Pancreas (tissue), 10 donors: ENCODE measurements at regions not wholly inside any gene's neighbourhood (a gene's known extent, or its start where the extent isn't known, plus 50 kb on each side); places are given as distances from the start of the nearest gene placed in this dataset.
A peak's percentile ranks its signal among the peaks of the same experiment; 100 is the strongest.

Source experiments
- ATAC-seq, 4 donors: fragments of 200-7000 bp; cut with Tn5 transposase; one replicate each; pipeline versions ENCODE4 v1.8.0 to v1.9.1; 2020; ENCODE audit warnings: mild to moderate bottlenecking in 4 of 4, moderate library complexity in 4 of 4
- DNase-seq, 6 donors: peaks; one replicate each; pipeline ENCODE4 v3.0.0-alpha.2; 2020
- FAIRE-seq: peaks from 2 replicates; lab custom pipeline; 2012; peaks lifted over from hg19 to GRCh38; lab: Jason Lieb, UNC
- H3K27ac ChIP-seq, 4 donors: fragments of 200-600 bp; sonication (generic); 1 replicate in 3 of 4; 2 replicates in 1 of 4; pipeline versions ENCODE4 v1.5.0 to v1.8.0; 2020
- H3K27me3 ChIP-seq, 4 donors: fragments of 200-600 bp; one replicate each; pipeline ENCODE4 v1.8.0; 2021
- H3K36me3 ChIP-seq, 3 donors: fragments of 200-600 bp; sonication (generic) in 1 of 3; one replicate each; pipeline versions ENCODE4 v1.5.0 to v1.8.0; 2020 to 2021
- H3K4me1 ChIP-seq, 3 donors: fragments of 200-600 bp; one replicate each; pipeline ENCODE4 v1.8.0; 2021
- H3K4me3 ChIP-seq, 4 donors: fragments of 200-600 bp; sonication (generic) in 2 of 4; one replicate each; pipeline versions ENCODE4 v1.5.0 to v1.8.0; 2020 to 2021
- H3K9me3 ChIP-seq, 4 donors: fragments of 200-600 bp; one replicate each; pipeline ENCODE4 v1.8.0; 2021
- CTCF ChIP-seq, 4 donors: fragments of 200-600 bp; sonication (generic) in 3 of 4; IDR thresholded peaks; one replicate each; pipeline versions ENCODE4 v1.5.0 to v1.8.0; 2021; ENCODE audit warnings: antibody characterized with exemption in 4 of 4
- WGBS, 2 donors: extraction: QIAGEN DNeasy Blood & Tissue Kit; methylation state at CpG; one replicate each; pipeline ENCODE4 v1.1.7; 2013; 5-methylcytosine and 5-hydroxymethylcytosine counted together
- intact Hi-C, 3 donors: fragments of 100-400 bp; cut with DNase I; formaldehyde crosslinking; loops; one replicate each; pipeline versions ENCODE4 v1.11.1 to v1.14.2; 2022
- donor health status: healthy with polysubstance abuse.
- donor health status: DM: no; HTN: no; CAD: no; lungs with moderate emphysema.
- donor health status: DM: no; HTN: no; CAD: no.
- donor health status: control.
- donor health status: control.
- donor health status: Bipolar disorder and iron deficiency.
- donor health status: DM: yes; HTN: yes; CAD: no.
- donor health status: DM: no; HTN: no; CAD: no.
- donor health status: DM: no; HTN: no; CAD: no.
- donor health status: DM: yes; HTN: yes; CAD: no.

- FAIRE-seq (no peak), DNase-seq (no peak), ATAC-seq (no peak)
- Histone ChIP-seq H3K27me3 (no peaks in the 10 kb centered on the region), H3K36me3 (no peaks in the 10 kb centered on the region), H3K4me3 (no peak overlapping the region), H3K4me1 (no peaks in the 10 kb centered on the region), H3K27ac (no peak overlapping the region), H3K9me3 (no peaks in the 10 kb centered on the region)
- TF ChIP-seq CTCF (IDR thresholded peaks at IDR 0.05) = no peak
- intact Hi-C loops = no loop called here
- WGBS, 2 donors = 85 to 95% methylated on average over 1 of the region's 1 CpG
Observed at GRCh38 chr2:236685361-236685760, 115.7 kb downstream of the ACKR3 start.

GRCh38 chr2:236685979-236686520 lies 116.4 kb downstream of the ACKR3 start:
- no peak for DNase-seq
- no peak for FAIRE-seq
- TF ChIP-seq CTCF (IDR thresholded peaks at IDR 0.05) = no peak
- intact Hi-C loops = no loop called here
- Histone ChIP-seq H3K27ac (no peak overlapping the region), H3K36me3 (no peaks in the 10 kb centered on the region), H3K4me3 (no peak overlapping the region), H3K27me3 (no peaks in the 10 kb centered on the region), H3K9me3 (no peaks in the 10 kb centered on the region), H3K4me1 (no peaks in the 10 kb centered on the region)
- 84 to 87% methylated on average over 11 of the region's 11 CpGs for WGBS, 2 donors
- ATAC-seq = no peak

GRCh38 chr2:236686561-236686960 lies 116.9 kb downstream of the ACKR3 start:
- Histone ChIP-seq H3K27ac (no peak overlapping the region), H3K36me3 (no peaks in the 10 kb centered on the region), H3K9me3 (no peaks in the 10 kb centered on the region), H3K27me3 (no peaks in the 10 kb centered on the region), H3K4me1 (no peaks in the 10 kb centered on the region), H3K4me3 (no peak overlapping the region)
- FAIRE-seq (no peak), ATAC-seq (no peak), DNase-seq (no peak)
- no peak for TF ChIP-seq CTCF (IDR thresholded peaks at IDR 0.05)
- whole genome bisulfite sequencing, 2 donors = 90 to 100% methylated on average over 2 of the region's 2 CpGs
- intact Hi-C loops = no loop called here

GRCh38 chr2:236687296-236687965 lies 117.8 kb downstream of the ACKR3 start:
- DNase-seq = peak in 4 of 6 donors; percentile 20 to 60 (median 38)
- Histone ChIP-seq H3K36me3 (no peaks in the 10 kb centered on the region), H3K27ac (no peak overlapping the region), H3K27me3 (no peaks in the 10 kb centered on the region), H3K4me1 (no peaks in the 10 kb centered on the region), H3K9me3 (no peaks in the 10 kb centered on the region), H3K4me3 (no peak overlapping the region)
- WGBS, 2 donors = 46 to 53% methylated on average over 8 of the region's 8 CpGs
- FAIRE-seq = no peak
- intact Hi-C loops = no loop called here
- peak; percentile 42 to 66 (median 61) for ATAC-seq
- TF ChIP-seq CTCF (IDR thresholded peaks at IDR 0.05) = no peak

GRCh38 chr2:236688157-236688556 lies 118.5 kb downstream of the ACKR3 start:
- TF ChIP-seq CTCF (IDR thresholded peaks at IDR 0.05) = no peak
- Histone ChIP-seq H3K4me3 (no peak overlapping the region), H3K36me3 (no peaks in the 10 kb centered on the region), H3K4me1 (no peaks in the 10 kb centered on the region), H3K27me3 (no peaks in the 10 kb centered on the region), H3K9me3 (no peaks in the 10 kb centered on the region), H3K27ac (no peak overlapping the region)
- FAIRE-seq (no peak), DNase-seq (peak in 1 of 6 donors; percentile 24), ATAC-seq (no peak)
- intact Hi-C loops = no loop called here
- 89 to 92% methylated on average over 6 of the region's 6 CpGs for WGBS, 2 donors
